Trophoblast cell (in vitro differentiated cells and primary cell): ENCODE measurements at regions not wholly inside any gene's neighbourhood (a gene's known extent, or its start where the extent isn't known, plus 50 kb on each side); places are given as distances from the start of the nearest gene placed in this dataset.
A peak's percentile ranks its signal among the peaks of the same experiment; 100 is the strongest.

ENCODE experiments used
- DNase-seq, 2 donors: peaks; one replicate each; pipeline ENCODE4 v3.0.0-alpha.2; 2016
- H2AFZ ChIP-seq: 2 replicates; pipeline ENCODE4 v1.6.1; 2013; ENCODE audit warnings: low read length, moderate library complexity, mild to moderate bottlenecking; ENCODE audit not compliant: insufficient read depth, poor library complexity
- H2AK5ac ChIP-seq: 2 replicates; pipeline ENCODE4 v1.6.1; 2013; ENCODE audit warnings: mild to moderate bottlenecking, low read length
- H2BK120ac ChIP-seq: 2 replicates; pipeline ENCODE4 v1.6.1; 2013; ENCODE audit warnings: low read length, mild to moderate bottlenecking, moderate library complexity; ENCODE audit not compliant: insufficient read depth, poor library complexity
- H2BK12ac ChIP-seq: 2 replicates; pipeline ENCODE4 v1.6.1; 2013; ENCODE audit warnings: mild to moderate bottlenecking, low read length, moderate library complexity
- H2BK5ac ChIP-seq: 2 replicates; pipeline ENCODE4 v1.6.1; 2013; ENCODE audit warnings: low read length, low read depth, moderate library complexity, mild to moderate bottlenecking; ENCODE audit not compliant: poor library complexity
- H3K14ac ChIP-seq: 2 replicates; pipeline ENCODE4 v1.6.1; 2013; ENCODE audit warnings: mild to moderate bottlenecking, low read length
- H3K18ac ChIP-seq: 2 replicates; pipeline ENCODE4 v1.6.1; 2013; ENCODE audit warnings: mild to moderate bottlenecking, low read length
- H3K23ac ChIP-seq: 2 replicates; pipeline ENCODE4 v1.6.1; 2013; ENCODE audit warnings: low read length
- H3K27ac ChIP-seq: 2 replicates; pipeline ENCODE4 v1.5.1; 2013; ENCODE audit warnings: low read depth, mild to moderate bottlenecking, inconsistent platforms, low read length, moderate library complexity
- H3K27me3 ChIP-seq: 2 replicates; pipeline ENCODE4 v1.6.1; 2013; ENCODE audit warnings: inconsistent platforms, mild to moderate bottlenecking, low read length, moderate library complexity; ENCODE audit not compliant: insufficient read depth
- H3K36me3 ChIP-seq, 2 experiments: 1 replicate in 1 of 2; 2 replicates in 1 of 2; pipeline ENCODE4 v1.6.1; 2013; ENCODE audit warnings: low read length in 2 of 2, mild to moderate bottlenecking in 2 of 2, moderate library complexity in 1 of 2; ENCODE audit not compliant: insufficient read depth in 2 of 2, control insufficient read depth in 1 of 2
- H3K4ac ChIP-seq: 2 replicates; pipeline ENCODE4 v1.6.1; 2013; ENCODE audit warnings: low read depth, mild to moderate bottlenecking, low read length, moderate library complexity
- H3K4me1 ChIP-seq, 2 experiments: 1 replicate in 1 of 2; 2 replicates in 1 of 2; pipeline ENCODE4 v1.6.1; 2013; ENCODE audit warnings: low read length in 2 of 2, mild to moderate bottlenecking in 2 of 2, moderate library complexity in 1 of 2; ENCODE audit not compliant: insufficient read depth in 2 of 2, control insufficient read depth in 1 of 2
- H3K4me2 ChIP-seq: 2 replicates; pipeline ENCODE4 v1.6.1; 2013; ENCODE audit warnings: inconsistent platforms, mild to moderate bottlenecking, low read length, moderate library complexity
- H3K4me3 ChIP-seq: 2 replicates; pipeline ENCODE4 v1.5.1; 2013; ENCODE audit warnings: mild to moderate bottlenecking, low read depth, low read length, inconsistent platforms
- H3K79me1 ChIP-seq: one replicate; pipeline ENCODE4 v1.6.1; 2013; ENCODE audit warnings: low read length
- H3K79me2 ChIP-seq: 2 replicates; pipeline ENCODE4 v1.6.1; 2013; ENCODE audit warnings: low read length, mild to moderate bottlenecking; ENCODE audit not compliant: control insufficient read depth, insufficient read depth, poor library complexity
- H3K9ac ChIP-seq: 2 replicates; pipeline ENCODE4 v1.6.1; 2013; ENCODE audit warnings: mild to moderate bottlenecking, low read length
- H3K9me3 ChIP-seq: 2 replicates; pipeline ENCODE4 v1.6.1; 2013; ENCODE audit warnings: low read depth, mild to moderate bottlenecking, control low read depth, inconsistent platforms, low read length; ENCODE audit not compliant: insufficient read depth
- H4K12ac ChIP-seq: 2 replicates; pipeline ENCODE4 v1.6.1; 2013; ENCODE audit warnings: low read depth, mild to moderate bottlenecking, low read length, moderate library complexity
- H4K8ac ChIP-seq: 2 replicates; pipeline ENCODE4 v1.6.1; 2013; ENCODE audit warnings: low read depth, mild to moderate bottlenecking, low read length, moderate library complexity
- H4K91ac ChIP-seq: one replicate; pipeline ENCODE4 v1.6.1; 2013; ENCODE audit warnings: low read depth, mild to moderate bottlenecking, low read length, moderate library complexity
- WGBS: extraction: QIAGEN DNeasy Blood & Tissue Kit; methylation state at CpG from one replicate; pipeline ENCODE4 v1.1.7; 2013; ENCODE audit warnings: missing lambda C conversion rate; ENCODE audit not compliant: insufficient read length, insufficient coverage; ENCODE audit errors: extremely low coverage; 5-methylcytosine and 5-hydroxymethylcytosine counted together

GRCh38 chr2:173749315-173749714 lies 215.9 kb downstream of the SP3 start:
- Histone ChIP-seq H3K18ac (no peak overlapping the region), H3K14ac (no peak overlapping the region), H3K9me3 (no peaks in the 10 kb centered on the region)

GRCh38 chr2:173750353-173750801 lies 214.8 kb downstream of the SP3 start:
- Histone ChIP-seq H3K4me3 (no peak overlapping the region), H2AK5ac (no peak overlapping the region), H3K18ac (no peak overlapping the region), H3K27ac (no peak overlapping the region), H3K23ac (no peak overlapping the region), H3K14ac (peak overlapping the region; percentile 13), H3K9me3 (no peaks in the 10 kb centered on the region), H2BK5ac (no peak overlapping the region), H3K79me2 (no peaks in the 10 kb centered on the region), H3K4ac (no peak overlapping the region), H3K9ac (no peak overlapping the region), H2BK120ac (no peak overlapping the region), H3K79me1 (peaks cover 2% of the 10 kb centered on the region), H3K36me3 (no peaks in the 10 kb centered on the region), H3K27me3 (no peaks in the 10 kb centered on the region), H4K8ac (no peak overlapping the region), H3K4me1 (peaks cover 3 to 5% of the 10 kb centered on the region in 2 experiments), H4K91ac (no peak overlapping the region), H2AFZ (peak overlapping the region; percentile 48), H3K4me2 (no peak overlapping the region), H2BK12ac (no peak overlapping the region), H4K12ac (no peak overlapping the region)
- DNase-seq, result no peak
- no CpG with 5 or more reads among the region's 7 CpGs for WGBS

More at GRCh38 chr2:173749315-173749714, 215.9 kb downstream of the SP3 start:
- Histone ChIP-seq H3K79me1 (peaks cover 2% of the 10 kb centered on the region), H3K4ac (no peak overlapping the region), H3K4me2 (no peak overlapping the region), H3K36me3 (no peaks in the 10 kb centered on the region), H2AFZ (no peak overlapping the region), H3K4me3 (no peak overlapping the region), H2BK12ac (no peak overlapping the region), H2BK120ac (no peak overlapping the region), H3K27me3 (no peaks in the 10 kb centered on the region), H2AK5ac (no peak overlapping the region), H2BK5ac (no peak overlapping the region), H4K8ac (no peak overlapping the region), H3K23ac (no peak overlapping the region), H3K79me2 (no peaks in the 10 kb centered on the region), H3K9ac (no peak overlapping the region), H4K91ac (no peak overlapping the region), H3K27ac (no peak overlapping the region), H4K12ac (no peak overlapping the region), H3K4me1 (peaks cover 3% of the 10 kb centered on the region in 2 experiments)
- DNase-seq, result peak in 1 of 2 donors; percentile 33
- WGBS, result no CpG with 5 or more reads among the region's 2 CpGs

- Histone ChIP-seq H4K12ac (no peak overlapping the region), H3K4ac (no peak overlapping the region), H4K8ac (no peak overlapping the region), H3K4me2 (no peak overlapping the region), H2BK120ac (no peak overlapping the region), H4K91ac (no peak overlapping the region), H3K4me1 (peaks cover 3 to 5% of the 10 kb centered on the region in 2 experiments), H2AK5ac (no peak overlapping the region), H3K4me3 (no peak overlapping the region), H3K36me3 (no peaks in the 10 kb centered on the region), H3K27me3 (no peaks in the 10 kb centered on the region), H3K23ac (no peak overlapping the region), H2AFZ (no peak overlapping the region), H2BK5ac (no peak overlapping the region), H3K18ac (no peak overlapping the region), H3K79me1 (peaks cover 2% of the 10 kb centered on the region), H3K9me3 (no peaks in the 10 kb centered on the region), H2BK12ac (no peak overlapping the region), H3K27ac (no peak overlapping the region), H3K9ac (no peak overlapping the region), H3K79me2 (no peaks in the 10 kb centered on the region), H3K14ac (no peak overlapping the region)
- DNase-seq, result no peak
- WGBS, result no CpG with 5 or more reads among the region's 4 CpGs
Measured at GRCh38 chr2:173750831-173751230, 214.3 kb downstream of the SP3 start.

GRCh38 chr2:173751245-173751975 lies 213.8 kb downstream of the SP3 start:
- H2BK12ac ChIP-seq, result no peak overlapping the region
- H3K4me3 ChIP-seq, result no peak overlapping the region
- H3K23ac ChIP-seq, result no peak overlapping the region
- no peak overlapping the region for H2AFZ ChIP-seq
- no peaks in the 10 kb centered on the region for H3K79me2 ChIP-seq
- H4K8ac ChIP-seq, result no peak overlapping the region
- no peak overlapping the region for H4K91ac ChIP-seq
- no peak overlapping the region for H3K4ac ChIP-seq
- H3K36me3 ChIP-seq, result no peaks in the 10 kb centered on the region
- H2AK5ac ChIP-seq, result no peak overlapping the region
- H2BK120ac ChIP-seq, result no peak overlapping the region
- no CpG with 5 or more reads among the region's 9 CpGs for WGBS
- no peak overlapping the region for H3K18ac ChIP-seq
- no peak overlapping the region for H4K12ac ChIP-seq
- no peaks in the 10 kb centered on the region for H3K9me3 ChIP-seq
- no peak overlapping the region for H3K14ac ChIP-seq
- DNase-seq, result no peak
- H3K27ac ChIP-seq, result no peak overlapping the region
- peaks cover 2% of the 10 kb centered on the region for H3K79me1 ChIP-seq
- no peaks in the 10 kb centered on the region for H3K27me3 ChIP-seq
- H3K9ac ChIP-seq, result no peak overlapping the region
- peaks cover 3 to 5% of the 10 kb centered on the region in 2 experiments for H3K4me1 ChIP-seq
- H2BK5ac ChIP-seq, result no peak overlapping the region
- H3K4me2 ChIP-seq, result no peak overlapping the region
